Heart left ventricle (tissue), 13 donors: ENCODE measurements at regions not wholly inside any gene's neighbourhood (a gene's known extent, or its start where the extent isn't known, plus 50 kb on each side); places are given as distances from the start of the nearest gene placed in this dataset.

Experiments
- POLR2A ChIP-seq, 2 donors: fragments of 450-650 bp; IDR thresholded peaks; one replicate each; pipeline ENCODE4 v1.6.1; 2017; ENCODE audit warnings: antibody characterized with exemption in 2 of 2, mild to moderate bottlenecking in 2 of 2, moderate library complexity in 2 of 2
- TF ChIP-seq, protein P1 (sequence below), 12 donors: fragments of 200-600 bp; sonication (generic) in 4 of 12; IDR thresholded peaks; one replicate each; pipeline versions ENCODE4 v1.5.0 to v1.8.0; 2018 to 2022; ENCODE audit warnings: antibody characterized with exemption in 12 of 12, mild to moderate bottlenecking in 5 of 12
- donor health status: ischemic (EF 13 %, LVEDD 7.1; RV severe dilation, severe dysfunction).
- donor health status: DM: no; HTN: yes; CAD: no.
- donor health status: DM: no; HTN: no; CAD: no.
- donor health status: ischemic (EF 25% LVEDD 6.9; RV normal size, moderate dysfunction).
- donor health status: ischemic (EF 25% LVEDD 5.7; RV mildly dilated, moderate dysfunction).
- donor health status: ischemic (EF 35%, LVEDD 5.7; RV mildly dilated, moderate dysfunction).
- donor health status: nonischemic (EF 11% LVEDD 7.7; RV severe dilation, severe dysfunction).
- donor health status: DM: yes; HTN: yes; CAD: no.
- donor health status: PGD.
- donor health status: ischemic (EF 29% LVEDD 5.4; RV normal size, mild dysfunction).
- donor health status: nonischemic (EF 23%, LVEDD 6.1; RV moderate dilation, normal function).

DNA sequence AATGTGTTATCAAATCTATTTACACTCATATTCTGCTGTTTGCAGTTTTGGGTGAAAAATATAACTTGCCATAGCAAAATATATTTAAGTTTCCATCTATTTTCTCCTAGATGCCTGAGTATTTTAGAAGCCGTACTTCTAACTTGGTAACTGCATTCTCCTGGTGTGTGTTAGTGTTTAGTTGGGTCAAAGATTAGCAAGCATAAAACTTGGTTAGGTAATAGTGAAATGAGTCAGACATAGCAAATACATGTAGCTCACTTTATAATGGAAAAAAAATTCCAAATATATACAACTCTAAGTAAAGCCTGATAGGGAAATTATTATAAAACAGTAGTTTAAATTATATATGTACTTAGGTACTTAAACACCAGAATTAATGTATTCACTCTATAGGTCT, 640.7 kb upstream of the ST8SIA4 start:
- TF ChIP-seq, protein P1, sequence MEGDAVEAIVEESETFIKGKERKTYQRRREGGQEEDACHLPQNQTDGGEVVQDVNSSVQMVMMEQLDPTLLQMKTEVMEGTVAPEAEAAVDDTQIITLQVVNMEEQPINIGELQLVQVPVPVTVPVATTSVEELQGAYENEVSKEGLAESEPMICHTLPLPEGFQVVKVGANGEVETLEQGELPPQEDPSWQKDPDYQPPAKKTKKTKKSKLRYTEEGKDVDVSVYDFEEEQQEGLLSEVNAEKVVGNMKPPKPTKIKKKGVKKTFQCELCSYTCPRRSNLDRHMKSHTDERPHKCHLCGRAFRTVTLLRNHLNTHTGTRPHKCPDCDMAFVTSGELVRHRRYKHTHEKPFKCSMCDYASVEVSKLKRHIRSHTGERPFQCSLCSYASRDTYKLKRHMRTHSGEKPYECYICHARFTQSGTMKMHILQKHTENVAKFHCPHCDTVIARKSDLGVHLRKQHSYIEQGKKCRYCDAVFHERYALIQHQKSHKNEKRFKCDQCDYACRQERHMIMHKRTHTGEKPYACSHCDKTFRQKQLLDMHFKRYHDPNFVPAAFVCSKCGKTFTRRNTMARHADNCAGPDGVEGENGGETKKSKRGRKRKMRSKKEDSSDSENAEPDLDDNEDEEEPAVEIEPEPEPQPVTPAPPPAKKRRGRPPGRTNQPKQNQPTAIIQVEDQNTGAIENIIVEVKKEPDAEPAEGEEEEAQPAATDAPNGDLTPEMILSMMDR (IDR thresholded peaks at IDR 0.05): no peak
- TF ChIP-seq POLR2A (IDR thresholded peaks at IDR 0.05): no peak
